G401 (cell line): ENCODE measurements at regions not wholly inside any gene's neighbourhood (a gene's known extent, or its start where the extent isn't known, plus 50 kb on each side); places are given as distances from the start of the nearest gene placed in this dataset.

Source experiments
- DNase-seq: peaks from one replicate; pipeline ENCODE4 v3.0.0-alpha.2; 2015; ENCODE audit warnings: low spot score
- in situ Hi-C: cut with HindIII; loops from 2 replicates; pipeline ENCODE4 v1.10.0; 2016; ENCODE audit warnings: low sequenced_read_pairs, mixed read lengths

GRCh38 chr9:87216036-87216435, 268.7 kb upstream of the GAS1 start:
- DNase-seq, result no peak
- in situ Hi-C loops, result no loop called here

GRCh38 chr9:87216897-87217455, 269.7 kb upstream of the GAS1 start:
- no peak for DNase-seq
- in situ Hi-C loops, result no loop called here

GRCh38 chr9:87223392-87224246, 274.0 kb upstream of the DAPK1 start:
- in situ Hi-C loops, result no loop called here
- DNase-seq, result no peak

- DNase-seq, result no peak
- in situ Hi-C loops, result no loop called here
Measured at GRCh38 chr9:87226896-87227295, 270.8 kb upstream of the DAPK1 start.

- DNase-seq, result no peak
- in situ Hi-C loops, result no loop called here
Measured at GRCh38 chr9:87227456-87227855, 270.2 kb upstream of the DAPK1 start.

GRCh38 chr9:87229108-87229507, 268.6 kb upstream of the DAPK1 start:
- no peak for DNase-seq
- in situ Hi-C loops, result no loop called here

GRCh38 chr9:87233431-87233830, 264.2 kb upstream of the DAPK1 start:
- in situ Hi-C loops, result no loop called here
- DNase-seq, result no peak

GRCh38 chr9:87233899-87234455, 263.7 kb upstream of the DAPK1 start:
- DNase-seq, result no peak
- in situ Hi-C loops, result no loop called here

- in situ Hi-C loops, result no loop called here
- DNase-seq, result no peak
Measured at GRCh38 chr9:87234854-87235253, 262.8 kb upstream of the DAPK1 start.

GRCh38 chr9:87236546-87236945, 261.1 kb upstream of the DAPK1 start:
- no peak for DNase-seq
- in situ Hi-C loops, result no loop called here

- DNase-seq, result no peak
- in situ Hi-C loops, result no loop called here
Measured at GRCh38 chr9:87237336-87237735, 260.3 kb upstream of the DAPK1 start.

GRCh38 chr9:87238545-87238944, 259.1 kb upstream of the DAPK1 start:
- in situ Hi-C loops, result no loop called here
- no peak for DNase-seq

GRCh38 chr9:87239312-87239711, 258.4 kb upstream of the DAPK1 start:
- in situ Hi-C loops, result no loop called here
- no peak for DNase-seq

GRCh38 chr9:87243602-87244001, 254.1 kb upstream of the DAPK1 start:
- DNase-seq, result no peak
- in situ Hi-C loops, result no loop called here

GRCh38 chr9:87245271-87245670, 252.4 kb upstream of the DAPK1 start:
- DNase-seq, result no peak
- in situ Hi-C loops, result no loop called here

GRCh38 chr9:87247097-87247496, 250.6 kb upstream of the DAPK1 start:
- in situ Hi-C loops, result no loop called here
- no peak for DNase-seq

- in situ Hi-C loops, result no loop called here
- DNase-seq, result no peak
Measured at GRCh38 chr9:87249029-87249428, 248.6 kb upstream of the DAPK1 start.

GRCh38 chr9:87250205-87250604, 247.5 kb upstream of the DAPK1 start:
- in situ Hi-C loops, result no loop called here
- DNase-seq, result no peak

GRCh38 chr9:87255431-87256155, 242.1 kb upstream of the DAPK1 start:
- DNase-seq, result no peak
- in situ Hi-C loops, result no loop called here

GRCh38 chr9:87256973-87257372, 240.7 kb upstream of the DAPK1 start:
- DNase-seq, result no peak
- in situ Hi-C loops, result no loop called here
